ENCODE measurements at regions not wholly inside any gene's neighbourhood (a gene's known extent, or its start where the extent isn't known, plus 50 kb on each side); places are given as distances from the start of the nearest gene placed in this dataset.

GRCh38 chr5:82384034-82384750, 106.0 kb upstream of the RPS23 start:
- Histone ChIP-seq H3K4me2 (no peak overlapping the region), H3F3A (ENCODE audit: low read depth) (no peaks in the 10 kb centered on the region), H4K20me1 (ENCODE audit: low read depth) (no peaks in the 10 kb centered on the region), H3K27me3 (no peaks in the 10 kb centered on the region), H3K36me3 (no peaks in the 10 kb centered on the region), H2AFZ (replicated peaks) (no peak overlapping the region), H3K9me3 (ENCODE audit: low read depth) (no peaks in the 10 kb centered on the region), H3K27ac (no peak overlapping the region), H3K9ac (no peak overlapping the region), H3K79me2 (ENCODE audit: low read depth) (no peaks in the 10 kb centered on the region), H3K4me1 (no peaks in the 10 kb centered on the region), H3K4me3 (no peak overlapping the region)
- Mint-ChIP-seq H3K9me3 (peaks cover 14% of the 10 kb centered on the region), H3K27ac (no peak overlapping the region), H3K4me1 (peaks cover 14% of the 10 kb centered on the region), H3K27me3 (ENCODE audit: insufficient read depth, low read depth) (peaks cover 3% of the 10 kb centered on the region), H3K4me3 (no peak overlapping the region), H3K36me3 (peaks cover 3% of the 10 kb centered on the region)
- no peak for TF ChIP-seq CTCF (IDR thresholded peaks at IDR 0.05)
- no peak for TF ChIP-seq EZH2 (IDR thresholded peaks at IDR 0.05)
- TF ChIP-seq EZH2phosphoT487 (IDR thresholded peaks at IDR 0.05), result no peak
- DNase-seq (ENCODE audit: low spot score), result no peak

- Mint-ChIP-seq H3K27ac (no peak overlapping the region), H3K4me3 (no peak overlapping the region), H3K36me3 (peaks cover 3% of the 10 kb centered on the region), H3K27me3 (ENCODE audit: insufficient read depth, low read depth) (no peaks in the 10 kb centered on the region), H3K4me1 (peaks cover 14% of the 10 kb centered on the region), H3K9me3 (peaks cover 18% of the 10 kb centered on the region)
- TF ChIP-seq EZH2phosphoT487 (IDR thresholded peaks at IDR 0.05) (no peak), CTCF (IDR thresholded peaks at IDR 0.05) (no peak), EZH2 (IDR thresholded peaks at IDR 0.05) (no peak)
- no peak overlapping the region for H3K4me3 ChIP-seq
- H3K36me3 ChIP-seq, result no peaks in the 10 kb centered on the region
- no peaks in the 10 kb centered on the region for H3F3A ChIP-seq (ENCODE audit: low read depth)
- no peaks in the 10 kb centered on the region for H4K20me1 ChIP-seq (ENCODE audit: low read depth)
- no peaks in the 10 kb centered on the region for H3K4me1 ChIP-seq
- H3K27ac ChIP-seq, result no peak overlapping the region
- no peak overlapping the region for H2AFZ ChIP-seq (replicated peaks)
- H3K9ac ChIP-seq, result no peak overlapping the region
- no peak overlapping the region for H3K4me2 ChIP-seq
- H3K9me3 ChIP-seq (ENCODE audit: low read depth), result no peaks in the 10 kb centered on the region
- DNase-seq (ENCODE audit: low spot score), result no peak
- no peaks in the 10 kb centered on the region for H3K27me3 ChIP-seq
- H3K79me2 ChIP-seq (ENCODE audit: low read depth), result no peaks in the 10 kb centered on the region
Observed at GRCh38 chr5:82381591-82381990, 103.4 kb upstream of the RPS23 start.

- H3K79me2 ChIP-seq (ENCODE audit: low read depth), result no peaks in the 10 kb centered on the region
- Mint-ChIP-seq H3K4me1 (no peaks in the 10 kb centered on the region), H3K27me3 (ENCODE audit: insufficient read depth, low read depth) (no peaks in the 10 kb centered on the region), H3K27ac (no peak overlapping the region), H3K4me3 (no peak overlapping the region), H3K9me3 (peaks cover 18% of the 10 kb centered on the region), H3K36me3 (peaks cover 3% of the 10 kb centered on the region)
- no peak overlapping the region for H3K4me2 ChIP-seq
- no peak for DNase-seq (ENCODE audit: low spot score)
- no peaks in the 10 kb centered on the region for H3K9me3 ChIP-seq (ENCODE audit: low read depth)
- H3K4me3 ChIP-seq, result no peak overlapping the region
- TF ChIP-seq CTCF (IDR thresholded peaks at IDR 0.05), result no peak
- no peak for TF ChIP-seq EZH2phosphoT487 (IDR thresholded peaks at IDR 0.05)
- TF ChIP-seq EZH2 (IDR thresholded peaks at IDR 0.05), result no peak
- H3F3A ChIP-seq (ENCODE audit: low read depth), result no peaks in the 10 kb centered on the region
- H2AFZ ChIP-seq (replicated peaks), result no peak overlapping the region
- H3K36me3 ChIP-seq, result no peaks in the 10 kb centered on the region
- H3K4me1 ChIP-seq, result no peaks in the 10 kb centered on the region
- no peak overlapping the region for H3K9ac ChIP-seq
- H3K27me3 ChIP-seq, result no peaks in the 10 kb centered on the region
- H4K20me1 ChIP-seq (ENCODE audit: low read depth), result no peaks in the 10 kb centered on the region
- H3K27ac ChIP-seq, result no peak overlapping the region
Observed at GRCh38 chr5:82376307-82376706, 98.2 kb upstream of the RPS23 start.
